ENCODE measurements at regions not wholly inside any gene's neighbourhood (a gene's known extent, or its start where the extent isn't known, plus 50 kb on each side); places are given as distances from the start of the nearest gene placed in this dataset.

DNA sequence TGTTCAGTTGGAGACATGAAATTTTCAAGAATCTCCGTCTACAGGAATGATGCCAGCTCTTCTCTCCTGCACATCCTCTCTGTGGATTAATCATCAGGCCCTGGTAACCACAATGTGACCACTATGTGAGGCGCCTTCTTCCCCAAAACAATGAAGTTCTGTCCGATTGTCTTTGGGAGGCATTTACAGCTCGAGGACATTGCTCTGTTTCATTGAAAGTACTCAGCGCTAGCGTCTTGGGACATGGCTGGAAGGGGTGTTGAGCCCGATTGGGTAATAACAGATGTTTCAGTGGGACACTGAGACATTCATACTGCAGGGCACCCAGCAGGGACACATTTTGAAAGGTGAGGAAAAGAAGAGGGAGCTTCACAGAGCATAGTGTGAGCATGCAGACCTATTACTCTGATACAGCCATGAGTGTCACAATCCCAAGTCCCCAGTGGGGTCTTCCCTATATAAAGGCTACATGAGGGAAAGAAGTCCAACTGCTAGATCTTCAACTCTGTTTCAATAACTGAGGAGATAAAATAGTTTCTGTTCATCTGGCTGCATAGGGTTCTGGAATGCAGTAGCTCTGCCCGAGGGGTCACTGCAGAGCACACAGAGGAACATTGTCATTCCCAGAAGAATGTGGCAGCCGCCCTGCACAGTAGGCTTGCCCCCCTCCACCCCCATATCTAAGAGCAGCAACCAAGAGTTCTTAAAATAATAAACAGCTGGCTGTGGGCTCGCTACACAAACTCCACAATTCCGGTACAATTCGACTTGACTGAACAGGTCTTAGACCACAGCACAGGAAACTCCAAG is 237.3 kb downstream of the OSR1 start:
- TF ChIP-seq, protein P1, sequence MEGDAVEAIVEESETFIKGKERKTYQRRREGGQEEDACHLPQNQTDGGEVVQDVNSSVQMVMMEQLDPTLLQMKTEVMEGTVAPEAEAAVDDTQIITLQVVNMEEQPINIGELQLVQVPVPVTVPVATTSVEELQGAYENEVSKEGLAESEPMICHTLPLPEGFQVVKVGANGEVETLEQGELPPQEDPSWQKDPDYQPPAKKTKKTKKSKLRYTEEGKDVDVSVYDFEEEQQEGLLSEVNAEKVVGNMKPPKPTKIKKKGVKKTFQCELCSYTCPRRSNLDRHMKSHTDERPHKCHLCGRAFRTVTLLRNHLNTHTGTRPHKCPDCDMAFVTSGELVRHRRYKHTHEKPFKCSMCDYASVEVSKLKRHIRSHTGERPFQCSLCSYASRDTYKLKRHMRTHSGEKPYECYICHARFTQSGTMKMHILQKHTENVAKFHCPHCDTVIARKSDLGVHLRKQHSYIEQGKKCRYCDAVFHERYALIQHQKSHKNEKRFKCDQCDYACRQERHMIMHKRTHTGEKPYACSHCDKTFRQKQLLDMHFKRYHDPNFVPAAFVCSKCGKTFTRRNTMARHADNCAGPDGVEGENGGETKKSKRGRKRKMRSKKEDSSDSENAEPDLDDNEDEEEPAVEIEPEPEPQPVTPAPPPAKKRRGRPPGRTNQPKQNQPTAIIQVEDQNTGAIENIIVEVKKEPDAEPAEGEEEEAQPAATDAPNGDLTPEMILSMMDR (IDR thresholded peaks at IDR 0.05), result no peak
- no peak for TF ChIP-seq POLR2A (IDR thresholded peaks at IDR 0.05)

DNA sequence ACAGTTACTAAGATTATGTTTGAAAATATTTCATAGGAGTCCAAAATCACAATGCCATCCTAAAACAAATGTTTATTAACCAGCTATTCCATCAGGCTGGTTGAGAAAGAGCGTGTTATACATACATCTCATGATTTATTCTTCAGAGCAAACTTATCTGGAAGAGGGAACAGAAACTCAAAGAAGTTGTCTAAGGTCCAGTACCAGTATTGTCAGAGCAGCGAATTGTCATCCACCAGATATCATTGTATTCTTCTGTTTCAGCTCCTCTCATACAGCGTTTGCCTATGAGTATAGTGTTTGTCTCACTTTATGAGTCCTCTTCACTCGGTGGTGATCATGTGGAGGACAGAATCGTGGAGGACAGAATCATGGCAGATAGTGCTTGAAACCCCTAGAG is 238.2 kb downstream of the OSR1 start:
- no peaks in the 10 kb centered on the region for H3K4me1 ChIP-seq
- 79 to 89% methylated on average over 5 of the region's 5 CpGs for WGBS, 2 donors
- TF ChIP-seq POLR2A (IDR thresholded peaks at IDR 0.05), result no peak
- TF ChIP-seq, protein P1 (IDR thresholded peaks at IDR 0.05), result no peak
- H3K9me3 ChIP-seq, result no peaks in the 10 kb centered on the region
- no peaks in the 10 kb centered on the region for H3K27me3 ChIP-seq
- intact Hi-C loops (cut with DNase I), result no loop called here
- no peak for DNase-seq
- no peak overlapping the region for H3K4me3 ChIP-seq
- no peak overlapping the region for H3K27ac ChIP-seq
- H3K36me3 ChIP-seq, result no peaks in the 10 kb centered on the region

More for the DNA sequence above, 237.3 kb downstream of the OSR1 start:
- Histone ChIP-seq H3K4me3 (no peak overlapping the region), H3K27me3 (no peaks in the 10 kb centered on the region), H3K9me3 (no peaks in the 10 kb centered on the region), H3K36me3 (no peaks in the 10 kb centered on the region), H3K4me1 (no peaks in the 10 kb centered on the region), H3K27ac (peak overlapping the region in 1 of 4 donors; percentile 21)
- WGBS, 2 donors, result 70% methylated on average over 9 to 12 of the region's 12 CpGs
- intact Hi-C loops (cut with DNase I), result no loop called here
- no peak for DNase-seq

DNA sequence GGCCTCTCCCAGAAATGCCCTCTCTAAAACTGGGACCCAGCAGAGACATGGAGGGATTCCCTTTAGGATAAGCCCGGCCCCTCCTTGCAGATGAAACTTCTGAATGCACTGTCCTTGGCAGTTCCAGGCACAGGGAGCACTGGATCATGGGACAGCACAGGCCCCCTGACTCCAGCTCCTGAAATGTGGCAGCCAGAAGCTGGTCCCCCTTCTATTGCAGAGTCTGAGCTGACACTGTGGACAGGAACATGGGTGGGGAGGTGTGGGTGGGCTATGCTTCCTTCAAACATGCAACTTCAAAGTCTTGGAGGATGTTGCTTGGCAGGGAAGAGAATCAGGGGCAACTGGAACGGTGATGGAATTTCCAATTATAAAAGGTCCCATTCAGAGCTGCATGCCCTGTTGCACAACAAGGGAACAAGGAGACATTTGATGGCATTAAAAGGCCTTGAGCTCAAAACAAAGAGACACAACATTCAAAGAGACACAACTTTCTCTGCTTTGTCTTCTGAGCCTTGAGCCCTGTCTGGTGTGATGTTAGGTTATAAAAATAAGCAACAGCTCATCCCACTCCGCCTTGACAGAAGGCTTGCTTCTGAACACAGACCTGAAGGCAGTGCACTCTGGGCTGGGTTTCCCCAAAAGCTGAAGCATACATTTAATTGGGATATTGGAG is 239.0 kb downstream of the OSR1 start:
- Histone ChIP-seq H3K27me3 (no peaks in the 10 kb centered on the region), H3K4me3 (no peak overlapping the region), H3K9me3 (no peaks in the 10 kb centered on the region), H3K4me1 (no peaks in the 10 kb centered on the region), H3K27ac (no peak overlapping the region), H3K36me3 (no peaks in the 10 kb centered on the region)
- intact Hi-C loops (cut with DNase I), result no loop called here
- no peak for DNase-seq
- 49 to 66% methylated on average over 2 to 3 of the region's 3 CpGs for WGBS, 2 donors
- TF ChIP-seq POLR2A (IDR thresholded peaks at IDR 0.05), result no peak
- TF ChIP-seq, protein P1 (IDR thresholded peaks at IDR 0.05), result no peak

DNA sequence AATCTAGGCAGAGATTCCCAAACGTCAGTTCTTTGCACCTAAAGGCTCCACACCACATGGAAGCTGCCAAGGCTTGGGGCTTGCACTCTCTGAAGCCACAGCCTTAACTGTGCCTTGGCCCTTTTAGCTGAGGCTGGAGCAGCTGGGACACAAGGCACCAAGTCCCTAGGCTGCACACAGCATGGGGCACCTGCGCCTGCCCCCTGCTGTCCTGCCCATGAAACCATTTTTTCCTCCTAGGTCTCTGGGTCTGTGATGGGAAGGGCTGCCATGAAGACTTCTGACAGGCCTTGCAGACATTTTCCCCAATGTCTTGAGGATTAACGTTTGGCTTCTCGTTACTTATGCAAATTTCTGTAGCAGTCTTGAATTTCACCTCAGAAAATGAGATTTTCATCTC is 241.5 kb downstream of the OSR1 start:
- no peaks in the 10 kb centered on the region for H3K4me1 ChIP-seq
- TF ChIP-seq, protein P1 (IDR thresholded peaks at IDR 0.05), result no peak
- TF ChIP-seq POLR2A (IDR thresholded peaks at IDR 0.05), result no peak
- H3K4me3 ChIP-seq, result no peak overlapping the region
- H3K27me3 ChIP-seq, result no peaks in the 10 kb centered on the region
- no peaks in the 10 kb centered on the region for H3K9me3 ChIP-seq
- DNase-seq, result no peak
- no peak overlapping the region for H3K27ac ChIP-seq
- no peaks in the 10 kb centered on the region for H3K36me3 ChIP-seq
- 52 to 59% methylated on average over 2 to 3 of the region's 4 CpGs for WGBS, 2 donors
- intact Hi-C loops (cut with DNase I), result no loop called here

DNA sequence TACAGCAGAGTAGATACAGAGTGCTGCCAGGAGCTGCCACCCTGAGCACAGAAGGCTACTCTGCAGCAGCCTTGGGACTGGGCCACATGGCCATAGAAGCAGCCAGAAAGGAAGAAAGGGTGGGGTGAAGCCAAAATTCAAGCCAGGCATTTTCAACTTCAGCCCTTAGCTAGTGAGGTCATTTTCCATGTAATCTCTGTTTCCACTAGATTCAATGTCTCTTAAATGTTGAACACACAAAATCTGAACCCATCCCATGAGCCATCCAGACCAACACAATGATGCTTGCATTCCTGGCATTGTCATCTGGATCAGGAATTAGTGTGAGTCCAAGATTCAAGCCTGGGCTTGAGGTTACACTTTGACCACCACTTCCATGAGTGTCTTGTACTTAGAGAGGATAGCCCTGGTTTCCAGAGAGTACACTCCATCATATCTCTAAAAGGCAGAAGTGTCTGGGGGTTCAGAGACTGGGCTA is 243.6 kb downstream of the OSR1 start:
- no peaks in the 10 kb centered on the region for H3K27me3 ChIP-seq
- no peak for TF ChIP-seq POLR2A (IDR thresholded peaks at IDR 0.05)
- TF ChIP-seq, protein P1 (IDR thresholded peaks at IDR 0.05), result no peak
- DNase-seq, result no peak
- intact Hi-C loops (cut with DNase I), result no loop called here
- no peak overlapping the region for H3K27ac ChIP-seq
- no peak overlapping the region for H3K4me3 ChIP-seq
- no peaks in the 10 kb centered on the region for H3K4me1 ChIP-seq
- no peaks in the 10 kb centered on the region for H3K9me3 ChIP-seq
- no peaks in the 10 kb centered on the region for H3K36me3 ChIP-seq

Measured in esophagus squamous epithelium (tissue), 5 donors.